ENCODE measurements at regions not wholly inside any gene's neighbourhood (a gene's known extent, or its start where the extent isn't known, plus 50 kb on each side); places are given as distances from the start of the nearest gene placed in this dataset.

DNA sequence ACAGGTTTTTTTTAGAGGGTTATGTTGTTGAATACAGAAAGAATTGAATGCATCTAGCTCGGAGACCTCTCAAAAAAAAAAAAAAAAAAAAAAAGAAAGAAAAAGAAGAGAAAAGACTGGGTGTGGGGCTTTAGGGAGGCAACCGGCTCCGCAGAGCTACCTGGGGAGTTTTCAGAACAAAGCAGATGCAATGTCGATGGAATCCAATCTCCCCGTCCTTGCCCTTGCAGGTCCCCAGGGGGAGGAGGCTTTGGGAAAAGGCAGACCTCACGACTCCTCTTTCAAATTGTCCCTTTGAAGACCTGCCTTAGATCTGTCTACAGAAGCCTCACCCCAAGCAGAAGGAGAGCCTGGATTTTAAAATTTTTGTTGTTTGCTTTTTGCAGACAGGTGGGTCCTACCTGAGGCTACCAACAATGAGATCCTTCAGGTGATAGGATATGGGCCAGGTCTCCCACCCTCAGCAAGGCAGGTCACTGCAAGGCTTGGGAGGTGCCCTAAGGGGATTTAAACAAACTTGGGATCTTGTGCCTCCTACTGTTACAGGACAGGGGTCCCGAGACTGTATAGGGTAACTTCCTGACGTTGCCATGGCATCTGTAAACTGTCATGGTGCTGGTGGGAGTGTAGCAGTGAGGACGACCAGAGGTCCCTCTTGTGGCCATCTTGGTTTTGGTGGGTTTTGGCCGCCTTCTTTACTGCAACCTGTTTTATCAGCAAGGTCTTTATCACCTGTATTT, 75.2 kb upstream of the PRKX start:
- TF ChIP-seq, protein P1, sequence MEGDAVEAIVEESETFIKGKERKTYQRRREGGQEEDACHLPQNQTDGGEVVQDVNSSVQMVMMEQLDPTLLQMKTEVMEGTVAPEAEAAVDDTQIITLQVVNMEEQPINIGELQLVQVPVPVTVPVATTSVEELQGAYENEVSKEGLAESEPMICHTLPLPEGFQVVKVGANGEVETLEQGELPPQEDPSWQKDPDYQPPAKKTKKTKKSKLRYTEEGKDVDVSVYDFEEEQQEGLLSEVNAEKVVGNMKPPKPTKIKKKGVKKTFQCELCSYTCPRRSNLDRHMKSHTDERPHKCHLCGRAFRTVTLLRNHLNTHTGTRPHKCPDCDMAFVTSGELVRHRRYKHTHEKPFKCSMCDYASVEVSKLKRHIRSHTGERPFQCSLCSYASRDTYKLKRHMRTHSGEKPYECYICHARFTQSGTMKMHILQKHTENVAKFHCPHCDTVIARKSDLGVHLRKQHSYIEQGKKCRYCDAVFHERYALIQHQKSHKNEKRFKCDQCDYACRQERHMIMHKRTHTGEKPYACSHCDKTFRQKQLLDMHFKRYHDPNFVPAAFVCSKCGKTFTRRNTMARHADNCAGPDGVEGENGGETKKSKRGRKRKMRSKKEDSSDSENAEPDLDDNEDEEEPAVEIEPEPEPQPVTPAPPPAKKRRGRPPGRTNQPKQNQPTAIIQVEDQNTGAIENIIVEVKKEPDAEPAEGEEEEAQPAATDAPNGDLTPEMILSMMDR (IDR thresholded peaks at IDR 0.05; ENCODE audit: low read length) = peak; percentile 10; the same call in 1 of the 2 replicates
- TF ChIP-seq EZH2 (IDR thresholded peaks at IDR 0.05; ENCODE audit: borderline replicate concordance, low read length) = no peak

All from OCI-LY1 (cell line).